GM12878 (cell line): ENCODE measurements at regions not wholly inside any gene's neighbourhood (a gene's known extent, or its start where the extent isn't known, plus 50 kb on each side); places are given as distances from the start of the nearest gene placed in this dataset.

ENCODE experiments used
- BMI1 ChIP-seq: fragments of 450-650 bp; IDR thresholded peaks from 2 replicates; pipeline ENCODE4 v1.6.1; 2016; ENCODE audit warnings: mild to moderate bottlenecking, moderate library complexity, borderline replicate concordance
- HCFC1 ChIP-seq: fragments of 150-350 bp; IDR thresholded peaks from 2 replicates; pipeline ENCODE4 v1.6.1; 2014; ENCODE audit warnings: low read length
- SMAD1 ChIP-seq: fragments of 450-650 bp; IDR thresholded peaks from 2 replicates; pipeline ENCODE4 v1.6.1; 2018; ENCODE audit warnings: mild to moderate bottlenecking, low read depth; ENCODE audit not compliant: partially characterized antibody
- SMAD5 ChIP-seq: IDR thresholded peaks from 2 replicates; pipeline ENCODE4 v1.6.1; 2016; ENCODE audit warnings: antibody characterized with exemption, low read depth
- SMARCA5 ChIP-seq: fragments of 450-650 bp; IDR thresholded peaks from 2 replicates; pipeline ENCODE4 v1.6.1; 2017; ENCODE audit warnings: mild to moderate bottlenecking
- TF ChIP-seq, protein P1 (sequence below): IDR thresholded peaks from 2 replicates; pipeline ENCODE4 v1.6.1; 2012; ENCODE audit warnings: low read length, inconsistent platforms
- TF ChIP-seq, protein P2 (sequence below): IDR thresholded peaks from 2 replicates; pipeline ENCODE4 v1.6.1; 2012; ENCODE audit warnings: low read depth, low read length, improper control_type of control experiment
- TF ChIP-seq, protein P3 (sequence below): IDR thresholded peaks from 2 replicates; pipeline ENCODE4 v1.6.1; 2012; ENCODE audit warnings: low read depth, low read length, improper control_type of control experiment
- TF ChIP-seq, protein P4 (sequence below): fragments of 450-650 bp; conservative IDR thresholded peaks from 2 replicates; pipeline ENCODE4 v1.6.1; 2017; ENCODE audit warnings: mild to moderate bottlenecking, moderate library complexity
- TF ChIP-seq, protein P5 (sequence below): fragments of 450-650 bp; IDR thresholded peaks from 2 replicates; pipeline ENCODE4 v1.6.1; 2017; ENCODE audit warnings: borderline replicate concordance

DNA sequence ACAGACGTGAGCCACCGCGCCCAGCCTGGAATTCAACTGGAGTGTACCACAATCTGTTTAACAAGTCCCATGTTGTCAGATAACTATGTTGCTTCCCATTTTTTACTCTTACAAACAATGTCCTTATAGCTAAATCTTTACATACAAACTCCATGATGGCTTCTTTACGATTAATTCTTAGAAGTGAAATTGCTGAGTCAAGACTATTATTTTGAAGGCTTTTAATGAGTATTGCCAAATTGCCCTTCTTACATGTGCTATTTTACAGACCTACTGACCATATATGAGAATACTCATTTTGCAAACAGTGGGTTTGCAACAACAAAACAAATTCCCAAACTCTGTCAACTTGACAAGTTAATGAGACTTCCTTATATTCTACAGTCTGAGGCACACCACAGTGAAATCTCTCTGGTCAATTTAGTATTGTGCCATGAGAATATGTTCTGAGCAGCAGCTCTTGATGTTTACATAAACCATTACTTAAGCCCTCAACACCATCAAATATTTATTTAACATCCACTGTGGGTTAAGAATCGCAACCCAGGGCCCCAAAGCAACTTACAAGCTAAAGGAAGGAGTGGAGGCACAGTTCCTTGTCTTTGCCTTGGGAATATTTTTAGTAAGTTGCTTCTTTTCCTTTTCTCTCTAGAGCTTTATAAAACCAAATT, 128.5 kb downstream of the SPRY1 start (continued):
- TF ChIP-seq, protein P1, sequence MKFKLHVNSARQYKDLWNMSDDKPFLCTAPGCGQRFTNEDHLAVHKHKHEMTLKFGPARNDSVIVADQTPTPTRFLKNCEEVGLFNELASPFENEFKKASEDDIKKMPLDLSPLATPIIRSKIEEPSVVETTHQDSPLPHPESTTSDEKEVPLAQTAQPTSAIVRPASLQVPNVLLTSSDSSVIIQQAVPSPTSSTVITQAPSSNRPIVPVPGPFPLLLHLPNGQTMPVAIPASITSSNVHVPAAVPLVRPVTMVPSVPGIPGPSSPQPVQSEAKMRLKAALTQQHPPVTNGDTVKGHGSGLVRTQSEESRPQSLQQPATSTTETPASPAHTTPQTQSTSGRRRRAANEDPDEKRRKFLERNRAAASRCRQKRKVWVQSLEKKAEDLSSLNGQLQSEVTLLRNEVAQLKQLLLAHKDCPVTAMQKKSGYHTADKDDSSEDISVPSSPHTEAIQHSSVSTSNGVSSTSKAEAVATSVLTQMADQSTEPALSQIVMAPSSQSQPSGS = no peak
- TF ChIP-seq SMARCA5 (no peak), HCFC1 (no peak), BMI1 (no peak), SMAD5 (no peak), SMAD1 (no peak)
- TF ChIP-seq, protein P2, sequence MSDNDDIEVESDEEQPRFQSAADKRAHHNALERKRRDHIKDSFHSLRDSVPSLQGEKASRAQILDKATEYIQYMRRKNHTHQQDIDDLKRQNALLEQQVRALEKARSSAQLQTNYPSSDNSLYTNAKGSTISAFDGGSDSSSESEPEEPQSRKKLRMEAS = no peak
- TF ChIP-seq, protein P3, sequence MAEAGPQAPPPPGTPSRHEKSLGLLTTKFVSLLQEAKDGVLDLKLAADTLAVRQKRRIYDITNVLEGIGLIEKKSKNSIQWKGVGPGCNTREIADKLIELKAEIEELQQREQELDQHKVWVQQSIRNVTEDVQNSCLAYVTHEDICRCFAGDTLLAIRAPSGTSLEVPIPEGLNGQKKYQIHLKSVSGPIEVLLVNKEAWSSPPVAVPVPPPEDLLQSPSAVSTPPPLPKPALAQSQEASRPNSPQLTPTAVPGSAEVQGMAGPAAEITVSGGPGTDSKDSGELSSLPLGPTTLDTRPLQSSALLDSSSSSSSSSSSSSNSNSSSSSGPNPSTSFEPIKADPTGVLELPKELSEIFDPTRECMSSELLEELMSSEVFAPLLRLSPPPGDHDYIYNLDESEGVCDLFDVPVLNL = no peak
- TF ChIP-seq, protein P4, sequence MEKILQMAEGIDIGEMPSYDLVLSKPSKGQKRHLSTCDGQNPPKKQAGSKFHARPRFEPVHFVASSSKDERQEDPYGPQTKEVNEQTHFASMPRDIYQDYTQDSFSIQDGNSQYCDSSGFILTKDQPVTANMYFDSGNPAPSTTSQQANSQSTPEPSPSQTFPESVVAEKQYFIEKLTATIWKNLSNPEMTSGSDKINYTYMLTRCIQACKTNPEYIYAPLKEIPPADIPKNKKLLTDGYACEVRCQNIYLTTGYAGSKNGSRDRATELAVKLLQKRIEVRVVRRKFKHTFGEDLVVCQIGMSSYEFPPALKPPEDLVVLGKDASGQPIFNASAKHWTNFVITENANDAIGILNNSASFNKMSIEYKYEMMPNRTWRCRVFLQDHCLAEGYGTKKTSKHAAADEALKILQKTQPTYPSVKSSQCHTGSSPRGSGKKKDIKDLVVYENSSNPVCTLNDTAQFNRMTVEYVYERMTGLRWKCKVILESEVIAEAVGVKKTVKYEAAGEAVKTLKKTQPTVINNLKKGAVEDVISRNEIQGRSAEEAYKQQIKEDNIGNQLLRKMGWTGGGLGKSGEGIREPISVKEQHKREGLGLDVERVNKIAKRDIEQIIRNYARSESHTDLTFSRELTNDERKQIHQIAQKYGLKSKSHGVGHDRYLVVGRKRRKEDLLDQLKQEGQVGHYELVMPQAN = no peak
- TF ChIP-seq, protein P5, sequence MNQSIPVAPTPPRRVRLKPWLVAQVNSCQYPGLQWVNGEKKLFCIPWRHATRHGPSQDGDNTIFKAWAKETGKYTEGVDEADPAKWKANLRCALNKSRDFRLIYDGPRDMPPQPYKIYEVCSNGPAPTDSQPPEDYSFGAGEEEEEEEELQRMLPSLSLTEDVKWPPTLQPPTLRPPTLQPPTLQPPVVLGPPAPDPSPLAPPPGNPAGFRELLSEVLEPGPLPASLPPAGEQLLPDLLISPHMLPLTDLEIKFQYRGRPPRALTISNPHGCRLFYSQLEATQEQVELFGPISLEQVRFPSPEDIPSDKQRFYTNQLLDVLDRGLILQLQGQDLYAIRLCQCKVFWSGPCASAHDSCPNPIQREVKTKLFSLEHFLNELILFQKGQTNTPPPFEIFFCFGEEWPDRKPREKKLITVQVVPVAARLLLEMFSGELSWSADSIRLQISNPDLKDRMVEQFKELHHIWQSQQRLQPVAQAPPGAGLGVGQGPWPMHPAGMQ = no peak
- TF ChIP-seq, all 136 proteins: peak for 0
